ENCODE measurements at regions not wholly inside any gene's neighbourhood (a gene's known extent, or its start where the extent isn't known, plus 50 kb on each side); places are given as distances from the start of the nearest gene placed in this dataset.
"Not testable (repeated sequence)": the region's sequence is repeated elsewhere in the genome, so short reads cannot be mapped to it uniquely, and the experiment has no call there.

DNA sequence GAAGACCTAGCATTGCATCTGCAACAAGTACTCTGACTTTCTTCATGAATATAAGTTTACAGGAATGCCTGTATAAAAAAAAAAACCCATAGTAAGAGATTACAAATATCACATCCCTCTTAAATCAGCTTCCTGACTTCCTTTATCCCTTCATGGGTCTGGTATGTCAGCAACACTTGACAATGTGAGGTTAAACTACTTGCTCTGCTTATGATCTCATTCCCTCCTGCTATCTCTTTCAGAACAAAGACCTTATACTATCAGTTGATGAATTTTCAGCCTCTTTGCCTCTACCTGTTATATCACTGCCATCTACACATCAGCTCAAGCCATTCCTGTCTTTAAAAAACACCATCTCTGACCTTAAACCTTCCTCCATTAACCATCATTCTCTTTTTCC is 130.9 kb upstream of the SAMSN1 start:
- DNase-seq = no peak

DNA sequence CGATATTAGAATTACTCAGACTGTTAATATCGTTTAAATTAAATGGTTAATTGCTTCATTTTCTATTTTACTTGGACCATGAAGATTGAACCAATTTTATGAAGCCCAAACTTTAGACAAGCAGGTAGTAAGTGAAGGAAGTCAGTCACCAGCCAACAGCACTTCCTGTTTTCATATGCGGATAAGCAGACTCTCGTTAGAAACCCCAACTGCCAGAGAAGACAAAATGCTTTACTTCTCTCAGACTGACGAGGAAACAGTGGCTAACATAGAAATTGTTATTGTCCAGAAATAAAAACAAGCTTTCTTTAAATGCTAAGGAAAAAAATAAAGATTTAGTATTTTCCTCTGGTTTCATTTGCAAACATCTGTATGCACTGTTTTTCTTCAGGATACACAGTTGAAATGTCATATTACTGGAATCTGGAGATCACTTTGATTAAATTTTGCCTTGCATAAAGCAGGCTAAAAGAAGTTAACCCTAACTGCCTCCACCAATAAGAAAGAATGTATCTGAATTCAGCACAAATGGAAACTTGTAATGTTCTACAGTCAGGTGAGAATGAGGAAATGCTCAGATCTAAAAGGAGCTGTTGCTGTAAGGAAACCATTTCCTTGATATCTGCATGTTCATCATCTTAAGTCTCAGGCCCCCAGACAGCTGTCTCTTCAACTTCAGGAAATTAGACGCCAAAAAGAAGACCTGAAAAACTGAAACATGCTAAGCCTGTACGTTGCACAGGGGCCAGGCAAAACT is 129.8 kb upstream of the SAMSN1 start:
- no peak for DNase-seq

DNA sequence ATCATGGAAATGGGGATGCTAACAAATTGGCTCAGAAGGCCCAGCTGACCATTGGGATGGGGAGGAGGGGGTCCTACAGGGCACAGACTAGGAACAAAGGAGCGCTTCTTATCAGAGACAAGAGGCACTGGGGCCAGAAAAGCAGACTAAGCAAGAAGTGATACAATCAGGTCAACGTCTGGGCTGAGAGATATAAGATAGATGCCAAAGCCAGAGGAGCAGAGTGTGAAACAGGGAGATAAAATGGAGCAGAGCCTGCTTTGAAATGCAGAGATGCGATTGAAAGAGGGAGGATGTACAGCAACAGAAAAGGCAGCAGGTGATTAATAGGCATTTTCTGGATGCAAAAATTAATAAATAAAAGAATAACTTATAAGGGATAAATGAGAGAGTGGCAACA is 127.5 kb upstream of the SAMSN1 start:
- DNase-seq = no peak

DNA sequence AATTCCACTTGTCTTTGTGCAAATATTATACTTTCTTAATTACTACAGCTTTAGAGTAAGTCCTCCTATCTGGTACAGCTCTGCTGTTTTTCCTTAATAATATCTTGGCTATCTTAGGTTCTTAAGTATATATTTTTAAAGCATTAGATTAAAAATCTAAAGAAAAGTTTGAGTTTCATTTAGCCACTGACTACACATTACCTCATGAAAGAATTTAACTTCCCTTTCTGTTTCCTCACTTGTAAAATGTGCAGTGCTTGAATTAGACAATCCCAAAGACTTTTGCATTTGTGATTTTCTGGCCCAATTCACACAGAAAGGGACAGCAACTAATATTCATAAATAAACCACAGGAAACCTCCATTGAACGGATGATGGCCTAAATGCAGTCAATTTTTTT is 126.4 kb upstream of the SAMSN1 start:
- DNase-seq = no peak

DNA sequence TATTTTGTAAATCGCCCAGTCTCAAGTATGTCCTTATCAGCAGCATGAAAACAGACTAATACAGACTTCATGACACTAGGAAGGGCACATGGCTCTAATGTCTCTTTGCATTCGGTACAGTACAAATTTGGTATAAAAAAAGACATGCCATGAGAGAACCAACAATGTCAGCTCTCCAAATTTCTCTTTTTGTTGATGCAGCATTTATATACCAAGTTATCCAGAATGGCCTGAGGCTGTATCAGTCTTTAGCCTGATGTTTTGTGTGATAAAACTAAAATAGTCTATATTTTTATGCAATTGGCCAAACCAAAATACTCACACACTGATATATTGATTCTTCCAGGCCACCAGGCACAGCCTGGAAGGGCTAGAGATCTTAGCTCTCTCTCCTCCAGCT is 124.3 kb upstream of the SAMSN1 start:
- DNase-seq = no peak

DNA sequence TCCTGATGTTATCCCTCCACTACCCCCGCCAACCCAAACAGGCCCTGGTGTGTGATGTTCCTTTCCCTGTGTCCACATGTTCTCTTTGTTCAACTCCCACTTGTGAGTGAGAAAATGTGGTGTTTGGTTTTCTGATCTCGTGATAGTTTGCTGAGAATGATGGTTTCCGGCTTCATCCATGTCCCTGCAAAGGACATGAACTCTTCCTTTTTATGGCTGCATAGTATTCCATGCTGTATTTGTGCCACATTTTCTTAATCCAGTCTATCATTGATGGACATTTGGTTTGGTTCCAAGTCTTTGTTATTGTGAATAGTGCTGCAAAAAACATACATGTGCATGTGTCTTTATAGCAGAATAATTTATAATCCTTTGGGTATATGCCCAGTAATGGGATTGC is 123.0 kb upstream of the SAMSN1 start:
- not testable (repeated sequence) for DNase-seq

DNA sequence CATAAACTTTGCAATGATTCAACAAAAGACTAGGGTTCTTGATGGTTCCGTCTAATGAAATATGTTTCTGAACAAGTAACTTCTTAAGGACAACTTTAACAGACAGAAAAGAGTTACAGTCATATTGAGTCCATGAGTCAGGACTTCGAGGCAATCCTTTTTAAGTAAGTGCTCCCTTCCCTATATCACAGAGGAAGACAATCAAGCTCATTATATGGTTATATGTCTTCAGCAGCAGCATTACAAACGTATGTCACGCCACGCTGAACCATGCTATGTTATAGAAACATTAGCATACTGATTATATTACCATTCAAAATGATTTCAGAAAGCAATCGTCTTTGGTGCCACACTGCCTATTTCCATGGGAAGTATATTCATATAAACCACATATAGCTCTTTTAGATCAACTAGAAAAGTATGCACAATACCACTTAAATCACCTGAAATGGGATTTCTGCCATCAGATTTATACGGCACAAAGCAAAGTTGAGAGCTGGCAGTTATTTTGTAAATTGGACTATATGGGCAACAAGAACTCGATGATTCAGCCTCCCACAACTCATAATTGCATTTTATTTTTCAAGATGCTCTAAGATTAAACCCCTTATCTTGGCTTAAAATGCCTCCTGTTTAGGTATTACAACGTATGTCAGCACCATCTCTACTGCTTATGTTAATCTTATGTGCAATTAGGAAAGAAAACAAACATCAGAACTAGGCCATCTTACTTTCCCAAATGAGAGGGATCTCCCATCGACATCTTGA is 111.3 kb upstream of the SAMSN1 start:
- no peak for DNase-seq

DNA sequence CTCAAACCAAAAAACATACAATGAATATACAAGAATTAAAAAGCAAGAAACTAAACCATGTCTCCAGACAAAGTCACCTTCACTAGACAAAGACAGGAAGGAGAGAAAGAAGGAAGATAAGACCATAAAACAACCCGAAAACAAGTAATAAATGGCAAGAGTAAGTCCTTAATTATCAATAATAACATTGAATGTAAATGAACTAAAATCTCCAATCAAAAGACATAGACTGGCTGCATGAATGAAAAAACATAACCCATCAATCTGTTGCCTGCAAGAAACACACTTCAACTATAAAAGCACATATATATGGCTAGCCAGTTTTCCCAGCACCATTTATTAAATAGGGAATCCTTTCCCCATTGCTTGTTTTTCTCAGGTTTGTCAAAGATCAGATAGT is 100.8 kb upstream of the SAMSN1 start:
- DNase-seq = no peak

DNA sequence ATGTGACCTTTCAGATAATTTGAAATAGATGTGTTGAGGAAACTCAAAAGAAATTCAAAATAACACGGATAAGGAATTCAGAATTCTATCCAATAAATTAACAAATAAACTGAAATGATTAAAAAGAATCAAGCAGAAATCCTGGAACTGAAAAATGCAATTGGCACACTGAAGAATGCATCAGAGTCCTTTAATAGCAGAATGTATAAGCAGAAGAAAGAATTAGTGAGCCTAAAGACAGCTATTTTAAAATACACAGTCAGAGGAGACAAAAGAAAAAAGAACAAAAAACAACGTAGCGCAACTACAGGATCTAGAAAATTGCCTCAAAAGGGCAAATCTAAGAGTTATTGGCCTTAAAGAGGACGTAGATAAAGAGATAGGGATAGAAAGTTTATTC is 99.6 kb upstream of the SAMSN1 start:
- DNase-seq = no peak

DNA sequence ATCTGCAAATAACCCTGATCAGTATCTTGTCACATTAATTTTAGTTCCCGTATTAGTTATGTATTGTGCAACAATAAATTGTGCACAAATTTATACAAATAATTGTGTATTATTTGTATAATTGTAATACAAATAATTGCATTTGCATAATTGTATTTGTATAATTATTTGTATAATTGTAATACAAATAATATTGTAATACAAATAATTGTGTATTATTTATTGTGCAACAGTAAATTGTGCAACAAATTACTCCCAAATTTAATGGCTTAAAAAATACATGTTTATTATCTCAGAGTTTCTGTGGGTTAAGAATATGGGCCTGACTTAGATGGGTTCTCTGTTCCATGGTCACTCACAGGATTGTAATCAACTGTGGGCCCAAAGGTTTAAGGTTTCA is 86.2 kb upstream of the SAMSN1 start:
- DNase-seq = no peak

DNA sequence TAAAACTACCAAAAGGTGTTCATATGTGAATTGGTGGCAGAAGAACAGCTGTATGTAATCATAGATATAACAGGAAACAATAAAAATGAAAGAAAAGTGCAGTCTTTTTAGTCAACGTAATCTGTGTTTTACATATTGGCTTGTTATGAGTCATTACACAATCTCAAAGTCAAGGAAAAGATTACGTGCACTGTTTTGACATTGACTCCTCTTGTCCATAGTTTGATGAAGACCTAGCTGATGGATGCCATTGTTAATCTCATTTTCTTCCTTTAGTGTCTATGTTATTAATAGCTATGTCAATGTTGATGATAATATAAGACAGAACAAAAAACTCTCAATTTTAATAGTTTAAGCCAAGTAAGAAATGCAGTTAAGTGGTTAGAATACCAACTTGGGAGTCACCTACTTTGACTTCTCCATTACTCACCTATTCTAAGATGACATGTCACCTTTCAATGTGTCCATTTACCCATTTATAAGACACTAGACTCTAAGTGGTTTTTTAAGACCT is 84.5 kb upstream of the SAMSN1 start:
- no peak for DNase-seq

DNA sequence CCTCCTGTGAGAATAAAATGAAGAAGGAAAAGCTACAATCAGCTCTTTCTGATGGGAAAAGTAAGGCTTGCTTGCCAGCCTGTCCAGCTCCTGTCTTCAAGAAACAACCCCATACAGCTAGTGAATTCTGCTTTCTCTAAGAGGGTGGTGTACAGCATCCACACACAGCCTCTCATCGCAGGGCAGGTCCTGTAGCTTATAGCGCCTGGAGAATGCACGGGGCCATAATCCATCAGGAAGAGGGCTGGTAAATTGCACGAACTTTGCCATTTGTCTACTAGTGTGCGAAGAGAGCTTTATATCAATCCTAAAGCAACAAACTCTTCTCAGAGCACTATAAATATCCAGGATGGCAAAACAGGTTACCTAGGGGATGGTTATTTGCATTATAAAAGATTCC is 83.3 kb upstream of the SAMSN1 start:
- DNase-seq = no peak

DNA sequence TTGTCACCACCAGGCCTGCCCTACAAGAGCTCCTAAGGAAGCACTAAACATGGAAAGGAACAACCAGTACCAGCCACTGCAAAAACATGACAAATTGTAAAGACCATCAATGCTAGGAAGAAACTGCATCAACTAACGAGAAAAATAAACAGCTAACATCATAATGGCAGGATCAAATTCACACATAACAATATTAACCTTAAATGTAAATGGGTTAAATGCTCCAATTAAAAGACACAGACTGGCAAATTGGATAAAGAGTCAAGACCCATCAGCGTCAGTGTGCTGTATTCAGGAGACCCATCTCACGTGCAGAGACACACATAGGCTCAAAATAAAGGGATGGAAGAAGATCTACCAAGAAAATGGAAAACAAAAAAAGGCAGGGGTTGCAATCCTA is 77.0 kb upstream of the SAMSN1 start:
- DNase-seq = not testable (repeated sequence)

DNA sequence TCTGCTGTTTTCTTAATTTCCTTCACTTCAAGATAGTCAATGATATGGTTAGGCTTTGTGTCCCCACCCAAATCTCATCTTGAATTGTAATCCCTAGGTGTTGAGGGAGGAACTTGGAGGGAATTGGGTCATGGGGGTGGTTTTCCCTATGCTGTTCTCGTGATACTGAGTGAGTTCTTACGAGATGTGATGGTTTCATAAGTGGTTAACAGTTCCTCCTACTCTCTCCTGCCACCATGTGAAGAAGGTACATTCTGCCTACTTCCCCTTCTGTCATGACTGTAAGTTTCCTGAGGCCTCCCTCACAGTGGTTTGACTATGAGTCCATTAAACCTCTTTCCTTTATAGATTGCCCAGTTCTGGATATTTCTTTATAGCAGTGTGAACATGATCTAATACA is 74.0 kb upstream of the SAMSN1 start:
- no peak for DNase-seq

DNA sequence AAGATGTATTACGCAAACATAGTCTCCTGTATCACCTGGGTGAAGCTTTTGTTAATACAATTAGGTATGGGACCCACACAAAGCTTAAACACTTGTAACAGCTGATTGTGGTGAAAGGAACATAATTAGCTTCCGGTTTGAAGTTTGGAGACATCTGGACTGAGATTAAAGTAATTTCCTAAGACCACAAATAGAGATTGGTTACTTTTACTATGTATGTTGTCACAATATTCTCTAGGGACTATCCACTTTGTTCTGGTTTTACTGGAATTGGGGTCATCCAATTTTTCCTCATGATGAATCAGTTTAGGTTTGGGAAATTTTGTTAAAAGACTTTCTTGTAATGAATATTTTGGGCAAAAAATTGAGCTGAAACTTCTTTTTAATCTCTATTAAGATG is 71.8 kb upstream of the SAMSN1 start:
- no peak for DNase-seq

DNA sequence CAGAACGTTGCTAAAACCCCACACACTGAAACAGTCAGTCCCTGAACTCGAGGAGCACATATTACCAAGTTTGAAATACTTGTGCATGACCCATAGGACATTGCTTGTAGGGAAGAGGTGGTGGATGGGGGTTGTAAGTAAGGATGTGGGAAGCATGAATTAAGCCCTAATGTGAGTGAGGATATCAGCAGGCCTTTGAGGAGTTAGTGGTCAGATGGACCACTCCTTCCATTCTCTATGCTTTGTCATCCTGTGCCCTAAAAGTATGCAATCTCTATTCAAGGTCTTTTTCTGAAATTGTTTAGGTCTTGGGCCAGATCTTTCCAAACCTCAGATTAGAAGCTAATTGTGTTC is 70.9 kb upstream of the SAMSN1 start:
- no peak for DNase-seq

DNA sequence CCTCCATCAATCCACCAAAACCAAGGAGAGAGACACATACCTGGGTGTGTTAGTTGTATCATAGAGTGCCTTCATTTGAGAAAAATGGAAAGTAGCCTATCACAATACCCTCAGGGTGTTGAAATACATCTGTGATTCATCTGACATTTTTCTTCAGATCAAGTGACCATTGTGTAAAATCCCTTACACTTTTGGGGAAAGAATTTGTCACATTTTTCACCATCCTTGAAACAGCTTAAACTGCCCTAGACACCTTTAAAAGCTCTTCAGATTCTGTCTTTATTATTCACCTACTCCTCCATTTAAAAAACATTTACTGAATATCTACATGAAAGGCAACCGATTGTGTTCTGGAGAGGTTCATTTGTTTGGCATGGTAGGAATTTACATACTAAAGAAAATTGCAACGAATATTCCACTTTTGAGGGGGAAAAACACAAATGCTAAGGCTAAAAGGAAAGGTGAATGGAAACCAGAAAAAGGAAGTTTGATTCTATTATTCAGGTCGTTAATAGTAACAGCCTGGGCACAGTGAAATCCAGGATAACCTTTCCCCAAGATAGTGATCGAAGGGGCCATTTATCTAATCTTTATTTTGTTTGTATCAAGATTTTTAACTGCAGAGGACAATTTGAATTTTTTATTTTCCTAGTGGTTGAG is 70.4 kb upstream of the SAMSN1 start:
- DNase-seq = no peak

DNA sequence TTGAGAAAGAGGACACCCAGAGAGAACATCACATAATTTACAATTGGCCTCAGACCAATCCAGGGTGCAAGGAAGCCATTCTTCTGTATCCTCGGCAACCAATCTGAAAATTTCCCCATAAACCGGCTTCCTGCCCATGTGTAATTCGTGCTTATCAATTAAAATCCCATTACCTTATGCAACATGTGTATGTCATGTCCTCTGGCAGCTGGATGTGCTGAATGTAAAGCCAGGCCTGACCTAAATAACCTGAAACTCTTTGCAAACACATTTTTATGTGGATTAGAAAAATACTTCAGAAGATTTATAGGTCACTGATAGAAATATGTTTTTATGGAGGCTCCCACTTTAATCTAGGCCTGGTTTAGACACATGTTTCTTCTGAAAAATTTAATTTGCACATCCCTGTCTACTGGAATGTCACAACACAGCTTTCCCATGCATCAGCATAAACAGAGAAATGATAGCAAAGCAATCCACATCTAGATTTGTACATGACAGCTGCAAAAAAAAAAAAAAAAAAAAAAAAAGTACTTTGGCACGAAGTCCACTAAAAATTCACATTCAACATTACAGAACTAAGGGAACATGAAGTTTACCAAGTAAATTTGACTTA is 69.4 kb upstream of the SAMSN1 start:
- no peak for DNase-seq

DNA sequence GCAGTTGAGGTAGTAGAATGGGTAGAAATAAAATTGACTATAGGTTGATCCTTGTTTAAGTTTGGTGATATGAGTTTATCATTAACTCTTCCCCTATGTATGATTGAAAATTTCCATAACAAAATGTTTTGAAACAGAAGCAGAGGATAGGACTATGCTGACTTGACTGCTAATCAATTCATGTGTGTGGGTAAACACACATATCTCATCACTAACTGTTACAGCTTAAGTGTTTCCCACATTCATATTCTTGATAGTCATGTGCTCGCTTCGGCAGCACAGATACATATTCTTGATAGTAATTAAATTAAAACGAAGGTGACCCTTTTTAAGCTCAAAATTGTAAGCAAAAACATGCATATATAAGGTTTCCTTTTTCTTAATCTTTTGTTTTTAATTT is 68.2 kb upstream of the SAMSN1 start:
- DNase-seq = no peak

DNA sequence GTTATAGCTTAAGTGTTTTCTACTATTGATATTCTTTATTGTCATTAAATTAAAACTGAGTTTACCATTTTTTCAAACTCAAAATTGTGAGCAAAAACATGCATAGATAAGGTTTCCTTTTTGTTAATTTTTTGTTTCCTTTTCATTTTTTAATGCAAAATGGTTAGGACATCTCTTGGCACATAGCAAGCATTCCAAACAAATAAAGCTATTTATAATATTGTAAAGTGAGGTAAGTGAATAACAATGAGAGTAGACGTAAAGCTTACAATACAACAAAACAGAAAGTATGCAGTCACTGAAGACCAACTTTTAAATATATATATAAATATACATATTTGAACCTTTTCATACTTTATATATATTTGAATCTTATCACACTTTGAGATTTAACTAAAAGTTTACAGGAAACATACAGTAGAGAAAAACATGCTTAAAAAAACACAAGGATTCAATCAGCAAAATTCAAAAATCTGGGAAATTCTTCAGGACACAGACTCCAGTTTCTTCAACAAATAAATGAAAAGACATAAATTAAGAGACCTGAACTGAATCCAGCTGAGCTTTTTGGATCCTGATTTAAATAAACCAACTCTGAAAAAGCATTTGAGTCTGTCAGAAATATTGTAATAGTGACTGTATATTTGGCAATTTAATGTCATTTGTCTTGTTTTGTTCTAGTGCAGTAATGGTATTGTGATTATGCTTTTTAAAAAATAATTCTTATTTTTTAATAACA is 67.5 kb upstream of the SAMSN1 start:
- DNase-seq = no peak

DNA sequence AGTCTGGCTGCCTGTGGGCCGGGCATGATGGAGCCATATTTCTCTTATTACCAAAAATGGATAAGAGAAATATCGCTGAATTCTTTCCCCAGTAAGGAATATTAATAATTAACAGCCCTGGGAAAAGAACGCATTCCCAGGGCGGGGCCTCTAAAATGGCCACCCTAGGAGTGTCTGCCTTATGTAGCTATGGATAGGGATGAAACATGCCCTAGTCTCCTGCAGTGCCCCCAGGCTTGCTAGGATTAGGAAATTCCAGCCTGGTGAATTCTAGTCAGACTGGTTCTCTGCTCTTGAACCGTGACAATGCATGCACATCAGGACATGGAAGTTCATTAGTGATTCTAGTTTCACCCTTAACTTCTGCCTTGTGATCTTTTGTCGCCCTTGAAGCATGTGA is 64.0 kb upstream of the SAMSN1 start:
- not testable (repeated sequence) for DNase-seq

DNA sequence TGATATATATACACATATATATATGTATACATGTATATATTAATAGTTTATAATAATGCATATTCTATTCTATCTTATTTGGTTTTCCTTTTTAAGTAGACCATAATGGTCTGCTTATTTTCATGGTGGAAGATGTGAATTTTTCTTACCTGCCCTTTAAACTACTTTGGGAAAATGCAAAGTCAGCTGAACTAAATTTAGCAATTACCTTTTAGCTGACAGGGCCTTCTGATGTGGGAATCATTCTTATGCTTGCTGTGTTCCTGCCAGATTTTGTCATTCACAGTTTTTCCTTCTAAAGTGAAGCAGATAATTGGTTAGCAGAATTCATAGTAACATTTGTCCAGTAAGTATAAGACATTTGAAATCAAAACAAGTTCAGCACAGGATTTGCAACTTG is 63.2 kb upstream of the SAMSN1 start:
- no peak for DNase-seq

DNA sequence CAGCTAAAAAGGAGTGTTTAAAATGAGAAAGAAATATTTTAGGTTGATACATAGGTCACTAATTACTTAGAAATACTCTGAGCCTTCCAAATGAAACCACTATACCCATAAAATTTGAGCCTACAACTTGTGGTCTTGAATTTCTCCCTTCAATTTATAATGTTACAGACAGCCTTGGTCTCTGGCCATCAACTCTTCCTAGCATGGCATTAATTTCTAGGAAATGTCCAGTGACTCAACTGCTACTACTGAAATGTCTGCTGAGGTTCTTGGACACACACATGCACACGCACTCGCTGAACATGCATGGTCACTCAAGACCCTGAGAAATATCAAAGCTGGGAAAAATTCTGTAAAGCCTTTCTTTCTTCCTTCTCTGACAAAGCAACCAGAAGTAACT is 61.1 kb upstream of the SAMSN1 start:
- DNase-seq = no peak
